SK-N-SH (cell line): ENCODE measurements at regions not wholly inside any gene's neighbourhood (a gene's known extent, or its start where the extent isn't known, plus 50 kb on each side); places are given as distances from the start of the nearest gene placed in this dataset.

ENCODE experiments used
- CTCF ChIA-PET: fragments of 300-600, 350-600 bp; formaldehyde crosslinking; extraction: SDS; loops from one replicate; lab custom pipeline; 2021; lab: Yijun Ruan, JAX
- POLR2A ChIA-PET: fragments of 350-600 bp; sonication (Branson Sonifier 250); formaldehyde crosslinking; extraction: SDS; loops from one replicate; lab custom pipeline; 2020; ENCODE audit warnings: antibody characterized with exemption, inconsistent platforms; lab: Yijun Ruan, JAX
- DNase-seq: peaks from one replicate; pipeline ENCODE4 v3.0.0; 2012
- H2AFZ ChIP-seq: fragments of 200-600 bp; sonication (generic); 2 replicates; pipeline ENCODE4 v1.8.1; 2016; ENCODE audit warnings: antibody characterized with exemption, mild to moderate bottlenecking, low read depth
- H3F3A ChIP-seq: fragments of 200-600 bp; sonication (generic); replicated peaks from 2 replicates; pipeline ENCODE3; 2016; ENCODE audit warnings: antibody characterized with exemption, mild to moderate bottlenecking; ENCODE audit not compliant: insufficient read depth
- H3K27ac ChIP-seq, 2 experiments: fragments of 200-500 bp in 1 of 2; fragments of 200-600 bp in 1 of 2; sonication (Bioruptor generic) in 1 of 2; sonication (generic), shearing (Covaris generic) in 1 of 2; 2 replicates each; pipeline versions ENCODE4 v1.5.1 to v1.6.1; 2014 to 2016; ENCODE audit warnings: low read depth in 2 of 2, inconsistent platforms in 1 of 2, low read length in 1 of 2, mild to moderate bottlenecking in 1 of 2, mixed read lengths in 1 of 2
- H3K27me3 ChIP-seq: fragments of 200-600 bp; sonication (generic), shearing (Covaris generic); 2 replicates; pipeline ENCODE4 v1.6.1; 2016; ENCODE audit warnings: mixed run types; ENCODE audit not compliant: insufficient read depth
- H3K36me3 ChIP-seq, 2 experiments: fragments of 200-500 bp in 1 of 2; fragments of 200-600 bp in 1 of 2; sonication (Bioruptor generic) in 1 of 2; sonication (generic) in 1 of 2; replicated peaks in 1 of 2; 2 replicates each; pipeline versions ENCODE3 to v1.5.1; 2014 to 2016; ENCODE audit warnings: low read length in 1 of 2, mild to moderate bottlenecking in 1 of 2; ENCODE audit not compliant: insufficient read depth in 2 of 2, control insufficient read depth in 1 of 2
- H3K4me1 ChIP-seq, 2 experiments: fragments of 200-500 bp in 1 of 2; fragments of 200-600 bp in 1 of 2; sonication (Bioruptor generic) in 1 of 2; sonication (generic), shearing (Covaris generic) in 1 of 2; 2 replicates each; pipeline versions ENCODE4 v1.5.1 to v1.6.1; 2014 to 2016; ENCODE audit warnings: low read depth in 1 of 2, low read length in 1 of 2, mixed run types in 1 of 2; ENCODE audit not compliant: insufficient read depth in 2 of 2, control insufficient read depth in 1 of 2
- H3K4me2 ChIP-seq: fragments of 200-600 bp; sonication (generic), shearing (Covaris generic); 2 replicates; pipeline ENCODE4 v1.6.1; 2017; ENCODE audit warnings: mixed run types
- H3K4me3 ChIP-seq, 2 experiments: fragments of 200-500 bp in 1 of 2; fragments of 200-600 bp in 1 of 2; sonication (Bioruptor generic) in 1 of 2; sonication (generic), shearing (Covaris generic) in 1 of 2; 2 replicates each; pipeline versions ENCODE4 v1.5.1 to v1.8.1; 2014 to 2016; ENCODE audit warnings: low read depth in 2 of 2, inconsistent platforms in 1 of 2, low read length in 1 of 2, mild to moderate bottlenecking in 1 of 2, mixed read lengths in 1 of 2, moderate library complexity in 1 of 2
- H3K79me2 ChIP-seq: fragments of 200-600 bp; sonication (generic); 2 replicates; pipeline ENCODE4 v1.8.1; 2017; ENCODE audit warnings: mild to moderate bottlenecking; ENCODE audit not compliant: insufficient read depth
- H3K9ac ChIP-seq: fragments of 200-600 bp; sonication (generic); 2 replicates; pipeline ENCODE4 v1.6.1; 2017; ENCODE audit warnings: mixed run types
- H3K9me2 ChIP-seq: fragments of 200-600 bp; sonication (generic); 2 replicates; pipeline ENCODE4 v1.6.1; 2017; ENCODE audit warnings: mixed run types
- H3K9me3 ChIP-seq: fragments of 200-600 bp; sonication (generic); 2 replicates; pipeline ENCODE4 v1.6.1; 2017; ENCODE audit warnings: mixed run types, mild to moderate bottlenecking, moderate library complexity
- H4K20me1 ChIP-seq: fragments of 200-600 bp; sonication (generic); 2 replicates; pipeline ENCODE4 v1.6.1; 2017; ENCODE audit warnings: mild to moderate bottlenecking, mixed run types; ENCODE audit not compliant: insufficient read depth
- CHD2 ChIP-seq: fragments of 150-350 bp; IDR thresholded peaks from 2 replicates; pipeline ENCODE4 v1.6.1; 2018; ENCODE audit warnings: low read length; ENCODE audit not compliant: partially characterized antibody
- EP300 ChIP-seq, 2 experiments: IDR thresholded peaks; 2 replicates each; pipeline versions ENCODE4 v1.4.0 to v1.6.1; 2012; ENCODE audit warnings: borderline replicate concordance in 1 of 2, low read depth in 1 of 2, low read length in 1 of 2
- FOSL2 ChIP-seq: IDR thresholded peaks from 2 replicates; pipeline ENCODE4 v1.4.0; 2012; ENCODE audit warnings: low read depth, mild to moderate bottlenecking, moderate library complexity, borderline replicate concordance
- FOXJ3 ChIP-seq: sonication (generic); formaldehyde crosslinking; IDR thresholded peaks from 2 replicates; pipeline ENCODE4 v1.5.1; 2020; ENCODE audit warnings: mild to moderate bottlenecking, missing genetic modification reagents
- FOXM1 ChIP-seq: IDR thresholded peaks from 2 replicates; pipeline ENCODE4 v1.4.0; 2012; ENCODE audit warnings: low read depth, mild to moderate bottlenecking
- GABPA ChIP-seq: IDR thresholded peaks from 2 replicates; pipeline ENCODE4 v1.4.0; 2012; ENCODE audit warnings: low read depth, mild to moderate bottlenecking
- MEF2A ChIP-seq: IDR thresholded peaks from 2 replicates; pipeline ENCODE4 v1.4.0; 2012; ENCODE audit warnings: low read depth, borderline replicate concordance
- SIN3A ChIP-seq: IDR thresholded peaks from 2 replicates; pipeline ENCODE4 v1.6.1; 2012; ENCODE audit warnings: low read depth, mild to moderate bottlenecking, low read length, moderate library complexity, borderline replicate concordance
- SMC3 ChIP-seq: IDR thresholded peaks from 2 replicates; pipeline ENCODE4 v1.6.1; 2012; ENCODE audit warnings: low read depth, low read length, improper control_type of control experiment
- YY1 ChIP-seq: IDR thresholded peaks from 2 replicates; pipeline ENCODE4 v1.4.0; 2012; ENCODE audit warnings: low read depth, mild to moderate bottlenecking
- WGBS: methylation state at CpG from one replicate; pipeline ENCODE4 v1.1.6; 2017; ENCODE audit warnings: low lambda C conversion rate; 5-methylcytosine and 5-hydroxymethylcytosine counted together
- TF ChIP-seq, protein P1 (sequence below): IDR thresholded peaks from 2 replicates; pipeline ENCODE4 v1.4.0; 2012; ENCODE audit warnings: low read depth, borderline replicate concordance
- TF ChIP-seq, protein P2 (sequence below): IDR thresholded peaks from 2 replicates; pipeline ENCODE4 v1.4.0; 2012; ENCODE audit warnings: low read depth
- TF ChIP-seq, protein P3 (sequence below): IDR thresholded peaks from 2 replicates; pipeline ENCODE4; 2012
- TF ChIP-seq, protein P4 (sequence below): fragments of 150-350 bp; IDR thresholded peaks from 2 replicates; pipeline ENCODE4 v1.6.1; 2017; ENCODE audit warnings: antibody characterized with exemption, low read length, low read depth, borderline replicate concordance
- TF ChIP-seq, protein P5 (sequence below): fragments of 150-350 bp; IDR thresholded peaks from 2 replicates; pipeline ENCODE4 v1.6.1; 2016; ENCODE audit warnings: mild to moderate bottlenecking, low read depth, low read length

DNA sequence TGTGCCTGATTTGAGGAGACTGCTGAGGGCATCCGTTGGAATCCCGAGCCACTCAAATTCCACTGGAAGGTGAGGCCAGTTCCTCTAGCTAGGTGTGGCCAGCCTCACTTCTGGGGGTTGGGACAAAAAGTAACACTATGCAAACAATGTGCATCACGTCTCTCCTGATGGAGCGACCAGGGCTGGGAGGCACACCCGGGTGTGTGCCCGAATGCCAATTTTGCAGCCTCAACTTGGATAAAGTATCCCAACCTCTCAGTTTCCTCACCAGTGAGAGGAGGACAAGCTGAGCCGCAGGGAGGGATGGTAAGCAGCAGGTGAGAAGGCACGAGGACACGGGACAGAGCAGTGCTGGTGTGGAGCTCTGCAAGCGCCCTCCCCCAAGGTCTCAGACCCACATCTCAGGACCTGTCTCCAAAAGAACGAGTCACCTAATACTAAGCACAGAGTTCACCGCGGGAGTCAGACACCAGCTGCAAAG lies 218.3 kb downstream of the HAUS1 start:
- ChIA-PET POLR2A (interaction anchor here (0.9 kb wide), 1 partner anchor 13 kb away, joined by 3 read pairs; no protein-coding TSS in a partner anchor), CTCF (no interaction called here)
- H4K20me1 ChIP-seq = no peaks in the 10 kb centered on the region
- TF ChIP-seq, protein P1, sequence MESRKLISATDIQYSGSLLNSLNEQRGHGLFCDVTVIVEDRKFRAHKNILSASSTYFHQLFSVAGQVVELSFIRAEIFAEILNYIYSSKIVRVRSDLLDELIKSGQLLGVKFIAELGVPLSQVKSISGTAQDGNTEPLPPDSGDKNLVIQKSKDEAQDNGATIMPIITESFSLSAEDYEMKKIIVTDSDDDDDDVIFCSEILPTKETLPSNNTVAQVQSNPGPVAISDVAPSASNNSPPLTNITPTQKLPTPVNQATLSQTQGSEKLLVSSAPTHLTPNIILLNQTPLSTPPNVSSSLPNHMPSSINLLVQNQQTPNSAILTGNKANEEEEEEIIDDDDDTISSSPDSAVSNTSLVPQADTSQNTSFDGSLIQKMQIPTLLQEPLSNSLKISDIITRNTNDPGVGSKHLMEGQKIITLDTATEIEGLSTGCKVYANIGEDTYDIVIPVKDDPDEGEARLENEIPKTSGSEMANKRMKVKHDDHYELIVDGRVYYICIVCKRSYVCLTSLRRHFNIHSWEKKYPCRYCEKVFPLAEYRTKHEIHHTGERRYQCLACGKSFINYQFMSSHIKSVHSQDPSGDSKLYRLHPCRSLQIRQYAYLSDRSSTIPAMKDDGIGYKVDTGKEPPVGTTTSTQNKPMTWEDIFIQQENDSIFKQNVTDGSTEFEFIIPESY = no peak
- H3K4me3 ChIP-seq = no peak overlapping the region
- H3K79me2 ChIP-seq = no peaks in the 10 kb centered on the region
- no peak overlapping the region for H3K4me2 ChIP-seq
- no peaks in the 10 kb centered on the region for H3K27me3 ChIP-seq
- WGBS = 80% methylated on average over 8 of the region's 13 CpGs
- H3K36me3 ChIP-seq = no peaks in the 10 kb centered on the region
- H3K9me2 ChIP-seq = no peaks in the 10 kb centered on the region
- no peak overlapping the region for H3K9ac ChIP-seq
- no peaks in the 10 kb centered on the region for H3F3A ChIP-seq
- H3K9me3 ChIP-seq = no peaks in the 10 kb centered on the region
- H3K4me1 ChIP-seq = peaks cover 5 to 6% of the 10 kb centered on the region in 2 experiments; a peak in 2 of 4 replicates
- H3K27ac ChIP-seq = no peak overlapping the region
- H2AFZ ChIP-seq = no peak overlapping the region
- no peak for DNase-seq

DNA sequence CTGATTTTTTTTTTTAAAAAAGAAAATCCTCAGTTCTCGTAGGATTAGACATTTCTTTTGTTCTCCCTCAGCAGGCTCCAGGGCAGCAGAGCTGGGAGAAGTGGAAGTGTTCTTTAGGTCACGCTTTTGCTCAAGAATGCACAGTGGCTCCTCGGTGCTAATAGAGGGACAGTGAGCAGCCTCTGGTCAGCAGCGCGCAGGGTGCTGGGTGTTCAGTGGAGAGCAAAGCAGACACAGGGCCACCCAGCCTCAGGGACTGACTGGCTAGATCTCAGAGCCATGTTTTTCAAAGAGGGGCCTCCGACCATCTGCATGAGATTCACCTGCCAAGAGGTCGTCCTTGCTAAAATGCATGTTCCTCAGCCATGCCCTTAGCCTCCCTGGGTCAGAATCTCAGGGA lies 218.8 kb downstream of the HAUS1 start:
- CTCF ChIA-PET = no interaction called here
- TF ChIP-seq FOXM1 (no peak), YY1 (no peak), EP300 (IDR thresholded peaks at IDR 0.05; ENCODE audit: borderline replicate concordance in 1 of 2, low read depth in 1 of 2, low read length in 1 of 2) (no peak), CHD2 (no peak), FOSL2 (no peak), MEF2A (no peak), FOXJ3 (CRISPR knock-in tag) (no peak), SMC3 (no peak), GABPA (no peak), SIN3A (no peak)
- TF ChIP-seq, protein P2, sequence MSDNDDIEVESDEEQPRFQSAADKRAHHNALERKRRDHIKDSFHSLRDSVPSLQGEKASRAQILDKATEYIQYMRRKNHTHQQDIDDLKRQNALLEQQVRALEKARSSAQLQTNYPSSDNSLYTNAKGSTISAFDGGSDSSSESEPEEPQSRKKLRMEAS = no peak
- TF ChIP-seq, protein P3, sequence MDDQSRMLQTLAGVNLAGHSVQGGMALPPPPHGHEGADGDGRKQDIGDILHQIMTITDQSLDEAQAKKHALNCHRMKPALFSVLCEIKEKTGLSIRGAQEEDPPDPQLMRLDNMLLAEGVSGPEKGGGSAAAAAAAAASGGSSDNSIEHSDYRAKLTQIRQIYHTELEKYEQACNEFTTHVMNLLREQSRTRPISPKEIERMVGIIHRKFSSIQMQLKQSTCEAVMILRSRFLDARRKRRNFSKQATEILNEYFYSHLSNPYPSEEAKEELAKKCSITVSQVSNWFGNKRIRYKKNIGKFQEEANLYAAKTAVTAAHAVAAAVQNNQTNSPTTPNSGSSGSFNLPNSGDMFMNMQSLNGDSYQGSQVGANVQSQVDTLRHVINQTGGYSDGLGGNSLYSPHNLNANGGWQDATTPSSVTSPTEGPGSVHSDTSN = no peak
- TF ChIP-seq, protein P1 = no peak
- TF ChIP-seq, protein P4, sequence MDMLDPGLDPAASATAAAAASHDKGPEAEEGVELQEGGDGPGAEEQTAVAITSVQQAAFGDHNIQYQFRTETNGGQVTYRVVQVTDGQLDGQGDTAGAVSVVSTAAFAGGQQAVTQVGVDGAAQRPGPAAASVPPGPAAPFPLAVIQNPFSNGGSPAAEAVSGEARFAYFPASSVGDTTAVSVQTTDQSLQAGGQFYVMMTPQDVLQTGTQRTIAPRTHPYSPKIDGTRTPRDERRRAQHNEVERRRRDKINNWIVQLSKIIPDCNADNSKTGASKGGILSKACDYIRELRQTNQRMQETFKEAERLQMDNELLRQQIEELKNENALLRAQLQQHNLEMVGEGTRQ = no peak
- TF ChIP-seq, protein P5, sequence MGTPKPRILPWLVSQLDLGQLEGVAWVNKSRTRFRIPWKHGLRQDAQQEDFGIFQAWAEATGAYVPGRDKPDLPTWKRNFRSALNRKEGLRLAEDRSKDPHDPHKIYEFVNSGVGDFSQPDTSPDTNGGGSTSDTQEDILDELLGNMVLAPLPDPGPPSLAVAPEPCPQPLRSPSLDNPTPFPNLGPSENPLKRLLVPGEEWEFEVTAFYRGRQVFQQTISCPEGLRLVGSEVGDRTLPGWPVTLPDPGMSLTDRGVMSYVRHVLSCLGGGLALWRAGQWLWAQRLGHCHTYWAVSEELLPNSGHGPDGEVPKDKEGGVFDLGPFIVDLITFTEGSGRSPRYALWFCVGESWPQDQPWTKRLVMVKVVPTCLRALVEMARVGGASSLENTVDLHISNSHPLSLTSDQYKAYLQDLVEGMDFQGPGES = no peak
- Histone ChIP-seq H3K4me1 (peaks cover 5 to 6% of the 10 kb centered on the region in 2 experiments; a peak in 2 of 4 replicates), H3K27ac (no peak overlapping the region), H3F3A (no peaks in the 10 kb centered on the region), H3K4me3 (no peak overlapping the region), H3K9ac (no peak overlapping the region), H3K79me2 (no peaks in the 10 kb centered on the region), H4K20me1 (no peaks in the 10 kb centered on the region), H3K4me2 (no peak overlapping the region), H3K9me3 (no peaks in the 10 kb centered on the region), H2AFZ (no peak overlapping the region), H3K36me3 (no peaks in the 10 kb centered on the region), H3K9me2 (no peaks in the 10 kb centered on the region), H3K27me3 (no peaks in the 10 kb centered on the region)
- POLR2A ChIA-PET = interaction anchor here (0.9 kb wide), 1 partner anchor 12 kb away, joined by 3 read pairs; no protein-coding TSS in a partner anchor
- no peak for DNase-seq
- WGBS = 78% methylated on average over 4 of the region's 7 CpGs
